PC-9 (cell line): ENCODE measurements at regions not wholly inside any gene's neighbourhood (a gene's known extent, or its start where the extent isn't known, plus 50 kb on each side); places are given as distances from the start of the nearest gene placed in this dataset.
A peak's percentile ranks its signal among the peaks of the same experiment; 100 is the strongest.

Source experiments
- BruUV-seq: library from RNA; stranded (reverse); fragments of 400-500 nt; replicated peaks from 2 replicates; lab custom pipeline; 2021; lab: Mats Ljungman, UMichigan
- CTCF ChIA-PET: fragments of 300-600 bp; sonication (Branson Sonifier 250); formaldehyde crosslinking; loops from one replicate; lab custom pipeline; 2022; ENCODE audit warnings: antibody characterized with exemption; lab: Charles Lee
- POLR2A ChIA-PET: fragments of 300-600 bp; sonication (Branson Sonifier 250); formaldehyde crosslinking; loops from one replicate; lab custom pipeline; 2022; ENCODE audit warnings: antibody characterized with exemption; ENCODE audit not compliant: unreplicated experiment; lab: Charles Lee
- DNase-seq, 2 experiments: peaks; one replicate each; pipeline versions ENCODE4 v3.0.0 to v3.0.0-alpha.2; 2015 to 2022; ENCODE audit warnings: mixed read lengths in 1 of 2
- H2AFZ ChIP-seq: fragments of 200-600 bp; sonication (generic); 2 replicates; pipeline ENCODE4 v1.8.1; 2017; ENCODE audit warnings: antibody characterized with exemption
- H3F3A ChIP-seq: fragments of 200-600 bp; sonication (generic); 2 replicates; pipeline ENCODE4 v1.8.1; 2017; ENCODE audit warnings: antibody characterized with exemption, mild to moderate bottlenecking, low read depth; ENCODE audit not compliant: insufficient read depth
- H3K27ac ChIP-seq: fragments of 200-600 bp; sonication (generic); 2 replicates; pipeline ENCODE4 v1.6.1; 2016; ENCODE audit warnings: mixed run types
- H3K27me3 ChIP-seq: fragments of 200-600 bp; sonication (generic); 2 replicates; pipeline ENCODE4 v1.6.1; 2016; ENCODE audit warnings: low read depth, mixed run types; ENCODE audit not compliant: insufficient read depth
- H3K36me3 ChIP-seq: fragments of 200-600 bp; sonication (generic); 2 replicates; pipeline ENCODE4 v1.6.1; 2016; ENCODE audit warnings: low read depth, mixed run types
- H3K4me1 ChIP-seq: fragments of 200-600 bp; sonication (generic); replicated peaks from 2 replicates; pipeline ENCODE4 v1.6.1; 2016; ENCODE audit warnings: mixed run types; ENCODE audit not compliant: insufficient read depth
- H3K4me2 ChIP-seq: fragments of 200-600 bp; sonication (generic); 2 replicates; pipeline ENCODE4 v1.6.1; 2017; ENCODE audit warnings: mixed run types
- H3K4me3 ChIP-seq: fragments of 200-600 bp; sonication (generic); 2 replicates; pipeline ENCODE4 v1.6.1; 2016; ENCODE audit warnings: mixed run types
- H3K79me2 ChIP-seq: fragments of 200-600 bp; sonication (generic); 2 replicates; pipeline ENCODE4 v1.6.1; 2017; ENCODE audit warnings: low read depth, mixed run types
- H3K9me2 ChIP-seq: fragments of 200-600 bp; sonication (generic); 2 replicates; pipeline ENCODE4 v1.8.1; 2017; ENCODE audit warnings: mild to moderate bottlenecking; ENCODE audit not compliant: insufficient read depth
- H3K9me3 ChIP-seq: fragments of 200-600 bp; sonication (generic); 2 replicates; pipeline ENCODE4 v1.8.1; 2016; ENCODE audit warnings: low read depth; ENCODE audit not compliant: insufficient read depth
- H4K20me1 ChIP-seq: fragments of 200-600 bp; sonication (generic); 2 replicates; pipeline ENCODE4 v1.8.1; 2017; ENCODE audit not compliant: insufficient read depth
- CTCF ChIP-seq: fragments of 200-600 bp; sonication (generic); conservative IDR thresholded peaks from 2 replicates; pipeline ENCODE4 v1.6.1; 2017; ENCODE audit warnings: mixed run types, antibody characterized with exemption, mild to moderate bottlenecking, moderate library complexity
- EZH2 ChIP-seq: fragments of 200-600 bp; sonication (generic); IDR thresholded peaks from 2 replicates; pipeline ENCODE4 v1.8.0; 2017; ENCODE audit warnings: antibody characterized with exemption, low read depth
- intact Hi-C: fragments of 100-400 bp; cut with micrococcal nuclease; formaldehyde crosslinking; loops from one replicate; pipeline ENCODE4 v1.10.0; 2022; ENCODE audit not compliant: unreplicated experiment

- Histone ChIP-seq H3K4me2 (no peak overlapping the region), H3K79me2 (no peaks in the 10 kb centered on the region), H3K4me3 (no peak overlapping the region), H3K27ac (no peak overlapping the region), H3K36me3 (no peaks in the 10 kb centered on the region), H3K9me2 (no peaks in the 10 kb centered on the region), H2AFZ (peak overlapping the region; percentile 6; the same call in 1 of the 2 replicates), H4K20me1 (no peaks in the 10 kb centered on the region), H3K27me3 (no peaks in the 10 kb centered on the region), H3F3A (no peaks in the 10 kb centered on the region), H3K9me3 (peaks cover 3% of the 10 kb centered on the region; the same call in 1 of the 2 replicates), H3K4me1 (no peaks in the 10 kb centered on the region)
- peak in 1 of 2 experiments; percentile 25 for DNase-seq
- BruUV-seq = no TSS peak
- ChIA-PET CTCF (no interaction called here), POLR2A (no interaction called here)
- no peak for TF ChIP-seq CTCF
- TF ChIP-seq EZH2 = no peak
- intact Hi-C loops = no loop called here
Measured at GRCh38 chr13:103168901-103169508, 102.8 kb upstream of the SLC10A2 start.

GRCh38 chr13:103164251-103164650 lies 98.0 kb upstream of the SLC10A2 start:
- intact Hi-C loops = no loop called here
- Histone ChIP-seq H2AFZ (no peak overlapping the region), H3K4me2 (no peak overlapping the region), H3K36me3 (no peaks in the 10 kb centered on the region), H3K9me3 (peaks cover 3% of the 10 kb centered on the region; the same call in 1 of the 2 replicates), H3K4me3 (no peak overlapping the region), H3K4me1 (no peaks in the 10 kb centered on the region), H3K27me3 (no peaks in the 10 kb centered on the region), H3F3A (no peaks in the 10 kb centered on the region), H3K9me2 (no peaks in the 10 kb centered on the region), H4K20me1 (no peaks in the 10 kb centered on the region), H3K79me2 (no peaks in the 10 kb centered on the region), H3K27ac (no peak overlapping the region)
- TF ChIP-seq CTCF (no peak), EZH2 (no peak)
- no TSS peak for BruUV-seq
- CTCF ChIA-PET = no interaction called here
- POLR2A ChIA-PET = no interaction called here
- no peak for DNase-seq

GRCh38 chr13:103161476-103161875 lies 95.3 kb upstream of the SLC10A2 start:
- intact Hi-C loops = no loop called here

More at GRCh38 chr13:103161476-103161875, 95.3 kb upstream of the SLC10A2 start:
- Histone ChIP-seq H4K20me1 (no peaks in the 10 kb centered on the region), H3K4me2 (no peak overlapping the region), H3K4me3 (no peak overlapping the region), H3F3A (peaks cover 10% of the 10 kb centered on the region), H3K79me2 (no peaks in the 10 kb centered on the region), H3K9me3 (no peaks in the 10 kb centered on the region), H3K36me3 (no peaks in the 10 kb centered on the region), H3K27me3 (no peaks in the 10 kb centered on the region), H2AFZ (no peak overlapping the region), H3K27ac (no peak overlapping the region), H3K4me1 (peaks cover 10% of the 10 kb centered on the region; the same call in 1 of the 2 replicates), H3K9me2 (no peaks in the 10 kb centered on the region)
- TF ChIP-seq EZH2 (no peak), CTCF (no peak)
- no TSS peak for BruUV-seq
- DNase-seq = no peak
- ChIA-PET POLR2A (no interaction called here), CTCF (no interaction called here)
